ENCODE measurements at regions not wholly inside any gene's neighbourhood (a gene's known extent, or its start where the extent isn't known, plus 50 kb on each side); places are given as distances from the start of the nearest gene placed in this dataset.

DNA sequence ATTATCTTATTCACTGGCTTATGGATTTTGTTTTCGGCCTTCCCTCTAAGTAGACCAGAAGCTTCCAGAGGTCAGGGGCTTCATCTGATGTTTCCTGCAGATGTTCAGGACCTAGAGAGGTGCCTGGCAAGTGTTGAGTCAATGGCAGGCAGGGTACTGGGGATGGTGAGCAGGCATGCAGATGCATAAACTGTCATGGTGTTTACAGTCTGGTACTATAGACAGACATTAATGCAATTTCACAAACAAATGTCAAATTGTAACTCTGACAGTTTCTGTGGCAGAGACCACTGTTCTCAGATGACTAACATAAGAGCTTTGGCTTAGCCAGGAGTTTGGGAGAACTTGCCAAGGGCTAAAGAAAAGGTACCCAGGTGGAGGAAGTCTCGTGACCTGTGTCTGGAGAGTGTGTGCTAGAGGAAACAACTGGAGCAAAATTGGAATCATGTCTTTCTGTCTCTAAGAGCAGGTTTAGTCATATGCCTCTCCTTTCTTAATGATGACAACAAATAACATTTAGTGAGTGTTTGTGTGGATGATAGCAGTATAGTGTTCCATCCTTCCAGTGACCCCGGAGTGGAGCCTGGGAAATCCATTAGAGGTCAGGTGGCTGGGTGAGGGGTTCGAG lies 53.7 kb upstream of the TRAK1 start:
- peaks cover 54% of the 10 kb centered on the region for H3K79me2 ChIP-seq (ENCODE audit: low read length)
- H3K9me2 ChIP-seq (replicated peaks; ENCODE audit: low read length): no peaks in the 10 kb centered on the region
- H2AFZ ChIP-seq (ENCODE audit: low read length): no peak overlapping the region
- H3F3A ChIP-seq (ENCODE audit: low read length, unreplicated experiment): peaks cover 3% of the 10 kb centered on the region
- ATAC-seq (no peak), DNase-seq (no peak)
- intact Hi-C loops (cut with micrococcal nuclease): no loop called here
- TF ChIP-seq, protein P1, sequence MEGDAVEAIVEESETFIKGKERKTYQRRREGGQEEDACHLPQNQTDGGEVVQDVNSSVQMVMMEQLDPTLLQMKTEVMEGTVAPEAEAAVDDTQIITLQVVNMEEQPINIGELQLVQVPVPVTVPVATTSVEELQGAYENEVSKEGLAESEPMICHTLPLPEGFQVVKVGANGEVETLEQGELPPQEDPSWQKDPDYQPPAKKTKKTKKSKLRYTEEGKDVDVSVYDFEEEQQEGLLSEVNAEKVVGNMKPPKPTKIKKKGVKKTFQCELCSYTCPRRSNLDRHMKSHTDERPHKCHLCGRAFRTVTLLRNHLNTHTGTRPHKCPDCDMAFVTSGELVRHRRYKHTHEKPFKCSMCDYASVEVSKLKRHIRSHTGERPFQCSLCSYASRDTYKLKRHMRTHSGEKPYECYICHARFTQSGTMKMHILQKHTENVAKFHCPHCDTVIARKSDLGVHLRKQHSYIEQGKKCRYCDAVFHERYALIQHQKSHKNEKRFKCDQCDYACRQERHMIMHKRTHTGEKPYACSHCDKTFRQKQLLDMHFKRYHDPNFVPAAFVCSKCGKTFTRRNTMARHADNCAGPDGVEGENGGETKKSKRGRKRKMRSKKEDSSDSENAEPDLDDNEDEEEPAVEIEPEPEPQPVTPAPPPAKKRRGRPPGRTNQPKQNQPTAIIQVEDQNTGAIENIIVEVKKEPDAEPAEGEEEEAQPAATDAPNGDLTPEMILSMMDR (conservative IDR thresholded peaks at IDR 0.05; ENCODE audit: low read depth, low read length): no peak
- no peak for TF ChIP-seq EZH2phosphoT487 (IDR thresholded peaks at IDR 0.05; ENCODE audit: borderline replicate concordance, low read length)
- no peak for TF ChIP-seq EZH2 (IDR thresholded peaks at IDR 0.05; ENCODE audit: low read length, unreplicated experiment)
- no peak overlapping the region for H3K4me2 ChIP-seq (ENCODE audit: low read length)
- no peaks in the 10 kb centered on the region for H3K9me3 ChIP-seq (ENCODE audit: low read length)
- no peaks in the 10 kb centered on the region for H3K27me3 ChIP-seq (ENCODE audit: low read length)
- no peak overlapping the region for H3K27ac ChIP-seq (ENCODE audit: low read length)
- CTCF ChIA-PET: no interaction called here
- H4K20me1 ChIP-seq (ENCODE audit: low read length): no peaks in the 10 kb centered on the region; the same call in 1 of the 2 replicates
- no peaks in the 10 kb centered on the region for H3K36me3 ChIP-seq (ENCODE audit: low read depth, low read length)
- POLR2A ChIA-PET (ENCODE audit: unreplicated experiment): interaction anchor here (0.6 kb wide), 1 partner anchor 14 kb away, joined by 3 read pairs; no protein-coding TSS in a partner anchor
- no TSS peak for BruUV-seq (replicated peaks)
- no peak overlapping the region for H3K9ac ChIP-seq (ENCODE audit: low read length)
- no peak overlapping the region for H3K4me3 ChIP-seq (ENCODE audit: low read length)
- H3K4me1 ChIP-seq (ENCODE audit: insufficient read depth, low read length): peaks cover 21% of the 10 kb centered on the region

DNA sequence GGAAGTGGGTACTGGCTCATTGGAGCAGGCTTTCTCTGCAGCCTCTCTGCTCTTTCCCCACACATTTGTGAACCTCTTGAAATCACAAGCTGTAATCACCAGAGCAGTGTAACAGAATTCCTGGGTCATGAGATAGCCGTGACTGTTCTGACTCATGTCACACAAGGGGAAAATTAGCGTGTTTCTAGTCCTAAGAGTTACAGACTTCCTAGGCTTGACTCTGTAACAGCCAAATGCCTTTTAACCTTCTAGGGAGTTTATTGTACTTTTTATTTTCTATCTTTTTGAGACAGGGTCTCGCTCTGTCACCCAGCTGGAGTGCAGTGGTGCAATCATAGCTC lies 54.7 kb upstream of the TRAK1 start:
- ATAC-seq (peak; percentile 91), DNase-seq (peak; percentile 80)
- Histone ChIP-seq H3K9me3 (ENCODE audit: low read length) (no peaks in the 10 kb centered on the region), H3K9me2 (replicated peaks; ENCODE audit: low read length) (no peaks in the 10 kb centered on the region), H3K4me2 (ENCODE audit: low read length) (peak overlapping the region; percentile 37; the same call in 1 of the 2 replicates), H3K4me1 (ENCODE audit: insufficient read depth, low read length) (peaks cover 21% of the 10 kb centered on the region), H3K4me3 (ENCODE audit: low read length) (no peak overlapping the region), H3K36me3 (ENCODE audit: low read depth, low read length) (no peaks in the 10 kb centered on the region), H3K27me3 (ENCODE audit: low read length) (no peaks in the 10 kb centered on the region), H3K9ac (ENCODE audit: low read length) (no peak overlapping the region), H4K20me1 (ENCODE audit: low read length) (no peaks in the 10 kb centered on the region; the same call in 1 of the 2 replicates), H3F3A (ENCODE audit: low read length, unreplicated experiment) (peaks cover 4% of the 10 kb centered on the region), H2AFZ (ENCODE audit: low read length) (no peak overlapping the region), H3K79me2 (ENCODE audit: low read length) (peaks cover 53% of the 10 kb centered on the region), H3K27ac (ENCODE audit: low read length) (peak overlapping the region; percentile 50)
- ChIA-PET CTCF (no interaction called here), POLR2A (ENCODE audit: unreplicated experiment) (interaction anchor here (0.6 kb wide), 2 partner anchors 15 to 43 kb away, joined by 3 read pairs; no protein-coding TSS in a partner anchor)
- intact Hi-C loops (cut with micrococcal nuclease): no loop called here
- BruUV-seq (replicated peaks): no TSS peak
- TF ChIP-seq EZH2 (IDR thresholded peaks at IDR 0.05; ENCODE audit: low read length, unreplicated experiment) (no peak), EZH2phosphoT487 (IDR thresholded peaks at IDR 0.05; ENCODE audit: borderline replicate concordance, low read length) (no peak)
- TF ChIP-seq, protein P1 (conservative IDR thresholded peaks at IDR 0.05; ENCODE audit: low read depth, low read length): no peak

- TF ChIP-seq EZH2phosphoT487 (IDR thresholded peaks at IDR 0.05; ENCODE audit: borderline replicate concordance, low read length) (no peak), EZH2 (IDR thresholded peaks at IDR 0.05; ENCODE audit: low read length, unreplicated experiment) (no peak)
- TF ChIP-seq, protein P1 (conservative IDR thresholded peaks at IDR 0.05; ENCODE audit: low read depth, low read length): no peak
- H3K9me2 ChIP-seq (replicated peaks; ENCODE audit: low read length): no peaks in the 10 kb centered on the region
- CTCF ChIA-PET: no interaction called here
- no peaks in the 10 kb centered on the region for H3K27me3 ChIP-seq (ENCODE audit: low read length)
- no peaks in the 10 kb centered on the region for H3K9me3 ChIP-seq (ENCODE audit: low read length)
- peak overlapping the region; percentile 37; the same call in 1 of the 2 replicates for H3K4me2 ChIP-seq (ENCODE audit: low read length)
- H3F3A ChIP-seq (ENCODE audit: low read length, unreplicated experiment): peaks cover 4% of the 10 kb centered on the region
- H3K9ac ChIP-seq (ENCODE audit: low read length): no peak overlapping the region
- ATAC-seq (no peak; the same call in 1 of the 2 replicates), DNase-seq (no peak)
- no peaks in the 10 kb centered on the region; the same call in 1 of the 2 replicates for H4K20me1 ChIP-seq (ENCODE audit: low read length)
- no peaks in the 10 kb centered on the region for H3K36me3 ChIP-seq (ENCODE audit: low read depth, low read length)
- POLR2A ChIA-PET (ENCODE audit: unreplicated experiment): no interaction called here
- peaks cover 48% of the 10 kb centered on the region for H3K79me2 ChIP-seq (ENCODE audit: low read length)
- H3K4me1 ChIP-seq (ENCODE audit: insufficient read depth, low read length): peaks cover 21% of the 10 kb centered on the region
- peak overlapping the region; percentile 50 for H3K27ac ChIP-seq (ENCODE audit: low read length)
- no peak overlapping the region for H3K4me3 ChIP-seq (ENCODE audit: low read length)
- intact Hi-C loops (cut with micrococcal nuclease): no loop called here
- no peak overlapping the region for H2AFZ ChIP-seq (ENCODE audit: low read length)
- BruUV-seq (replicated peaks): no TSS peak
These were observed 55.2 kb upstream of the TRAK1 start for GRCh38 chr3:42035816-42036482.

Data from PC-3 (cell line).